HEK293T (cell line): ENCODE measurements at regions not wholly inside any gene's neighbourhood (a gene's known extent, or its start where the extent isn't known, plus 50 kb on each side); places are given as distances from the start of the nearest gene placed in this dataset.

ENCODE experiments used
- CTCF ChIA-PET: fragments of 350-600 bp; formaldehyde crosslinking; extraction: SDS; loops from one replicate; lab custom pipeline; 2021; ENCODE audit warnings: antibody characterized with exemption, inconsistent platforms; lab: Yijun Ruan, JAX
- POLR2A ChIA-PET: fragments of 350-600 bp; formaldehyde crosslinking; extraction: SDS; loops from one replicate; lab custom pipeline; 2020; ENCODE audit warnings: antibody characterized with exemption, inconsistent platforms; lab: Yijun Ruan, JAX
- DNase-seq: peaks from one replicate; pipeline ENCODE4 v3.0.0; 2012; ENCODE audit warnings: mixed read lengths; ENCODE audit errors: extremely low spot score
- ARNT ChIP-seq: fragments of 450-650 bp; IDR thresholded peaks from 2 replicates; pipeline ENCODE4 v1.6.1; 2017; ENCODE audit warnings: mild to moderate bottlenecking
- BHLHE40 ChIP-seq: fragments of 450-650 bp; IDR thresholded peaks from 2 replicates; pipeline ENCODE4 v1.6.1; 2016; ENCODE audit warnings: mild to moderate bottlenecking, moderate library complexity, borderline replicate concordance
- CTBP1 ChIP-seq: fragments of 450-650 bp; IDR thresholded peaks from 2 replicates; pipeline ENCODE4 v1.6.1; 2016; ENCODE audit warnings: borderline replicate concordance
- ELF4 ChIP-seq: fragments of 450-650 bp; IDR thresholded peaks from 2 replicates; pipeline ENCODE4 v1.6.1; 2017; ENCODE audit warnings: antibody characterized with exemption
- FOXA1 ChIP-seq: fragments of 450-650 bp; IDR thresholded peaks from 2 replicates; pipeline ENCODE4 v1.6.1; 2016; ENCODE audit warnings: mild to moderate bottlenecking
- FOXK2 ChIP-seq: fragments of 450-650 bp; IDR thresholded peaks from 2 replicates; pipeline ENCODE4 v1.6.1; 2016; ENCODE audit warnings: mild to moderate bottlenecking
- FOXM1 ChIP-seq: fragments of 450-650 bp; IDR thresholded peaks from 2 replicates; pipeline ENCODE4 v1.6.1; 2017; ENCODE audit warnings: mild to moderate bottlenecking, borderline replicate concordance
- HDGF ChIP-seq: fragments of 450-650 bp; IDR thresholded peaks from 2 replicates; pipeline ENCODE4 v1.6.1; 2017; ENCODE audit warnings: antibody characterized with exemption, borderline replicate concordance
- L3MBTL2 ChIP-seq: fragments of 450-650 bp; conservative IDR thresholded peaks from 2 replicates; pipeline ENCODE4 v1.6.1; 2016; ENCODE audit warnings: mild to moderate bottlenecking
- LEF1 ChIP-seq: fragments of 450-650 bp; IDR thresholded peaks from 2 replicates; pipeline ENCODE4 v1.6.1; 2017; ENCODE audit warnings: mild to moderate bottlenecking, borderline replicate concordance
- NFRKB ChIP-seq: fragments of 450-650 bp; IDR thresholded peaks from 2 replicates; pipeline ENCODE4 v1.6.1; 2016; ENCODE audit warnings: mild to moderate bottlenecking, moderate library complexity
- PKNOX1 ChIP-seq: fragments of 450-650 bp; IDR thresholded peaks from 2 replicates; pipeline ENCODE4 v1.6.1; 2016
- SP1 ChIP-seq: fragments of 450-650 bp; IDR thresholded peaks from 2 replicates; pipeline ENCODE4 v1.6.1; 2017
- SUZ12 ChIP-seq: fragments of 450-650 bp; IDR thresholded peaks from 2 replicates; pipeline ENCODE4 v1.6.1; 2016; ENCODE audit warnings: mild to moderate bottlenecking
- TARDBP ChIP-seq: fragments of 450-650 bp; IDR thresholded peaks from 2 replicates; pipeline ENCODE4 v1.6.1; 2016
- ZNF384 ChIP-seq: fragments of 450-650 bp; IDR thresholded peaks from 2 replicates; pipeline ENCODE4 v1.6.1; 2016

GRCh38 chr4:56757821-56758411 lies 63.6 kb downstream of the SPINK2 start:
- DNase-seq = no peak
- ChIA-PET CTCF (no interaction called here), POLR2A (no interaction called here)
- TF ChIP-seq ZNF384 (no peak), TARDBP (no peak), CTBP1 (no peak), ARNT (no peak), ELF4 (no peak), PKNOX1 (no peak), FOXM1 (no peak), LEF1 (no peak), NFRKB (no peak), L3MBTL2 (no peak), FOXK2 (no peak), SP1 (no peak), SUZ12 (no peak), HDGF (no peak), BHLHE40 (no peak)

- TF ChIP-seq TARDBP (no peak), PKNOX1 (no peak), FOXM1 (no peak), ARNT (no peak), CTBP1 (no peak), ELF4 (no peak), SP1 (no peak), SUZ12 (no peak), NFRKB (no peak), LEF1 (no peak), FOXA1 (no peak)
- ChIA-PET CTCF (no interaction called here), POLR2A (no interaction called here)
- no peak for DNase-seq
Observed at GRCh38 chr4:56757261-56757746, 64.2 kb downstream of the SPINK2 start.

- DNase-seq = no peak
- POLR2A ChIA-PET = no interaction called here
- TF ChIP-seq ELF4 (no peak), LEF1 (no peak), SP1 (no peak), FOXM1 (no peak), SUZ12 (no peak), ARNT (no peak), TARDBP (no peak), ZNF384 (no peak), CTBP1 (no peak), NFRKB (no peak)
- CTCF ChIA-PET = no interaction called here
Observed at GRCh38 chr4:56755901-56756300, 65.6 kb downstream of the SPINK2 start.

DNA sequence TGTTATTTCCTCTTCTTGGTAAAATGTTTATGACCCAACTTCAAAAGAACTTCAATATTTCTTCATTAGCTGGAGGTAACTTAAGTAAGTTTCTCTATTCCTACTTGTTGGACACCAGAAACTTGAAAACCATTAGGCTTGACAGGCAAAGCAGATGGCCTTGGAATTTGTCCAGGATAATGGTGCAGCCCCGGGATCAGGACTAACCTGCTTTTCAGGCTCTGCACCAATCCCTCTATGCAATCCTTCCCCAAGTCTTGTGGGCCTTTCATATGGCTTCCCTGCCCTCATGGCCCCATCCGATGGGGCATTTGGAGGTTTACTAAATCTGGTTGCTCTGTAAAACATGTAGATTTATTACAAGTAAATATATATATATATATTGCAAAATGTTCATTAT lies 68.5 kb downstream of the SPINK2 start:
- ChIA-PET CTCF (no interaction called here), POLR2A (no interaction called here)
- no peak for TF ChIP-seq ARNT
- no peak for TF ChIP-seq NFRKB
- TF ChIP-seq SP1 = no peak
- TF ChIP-seq ZNF384 = no peak
- TF ChIP-seq SUZ12 = no peak
- no peak for TF ChIP-seq PKNOX1
- no peak for TF ChIP-seq FOXA1
- TF ChIP-seq FOXK2 = no peak
- no peak for TF ChIP-seq HDGF
- TF ChIP-seq L3MBTL2 = no peak
- no peak for TF ChIP-seq CTBP1
- no peak for TF ChIP-seq TARDBP
- TF ChIP-seq ELF4 = no peak
- TF ChIP-seq LEF1 = no peak
- TF ChIP-seq FOXM1 = no peak
- TF ChIP-seq BHLHE40 = no peak
- no peak for DNase-seq

DNA sequence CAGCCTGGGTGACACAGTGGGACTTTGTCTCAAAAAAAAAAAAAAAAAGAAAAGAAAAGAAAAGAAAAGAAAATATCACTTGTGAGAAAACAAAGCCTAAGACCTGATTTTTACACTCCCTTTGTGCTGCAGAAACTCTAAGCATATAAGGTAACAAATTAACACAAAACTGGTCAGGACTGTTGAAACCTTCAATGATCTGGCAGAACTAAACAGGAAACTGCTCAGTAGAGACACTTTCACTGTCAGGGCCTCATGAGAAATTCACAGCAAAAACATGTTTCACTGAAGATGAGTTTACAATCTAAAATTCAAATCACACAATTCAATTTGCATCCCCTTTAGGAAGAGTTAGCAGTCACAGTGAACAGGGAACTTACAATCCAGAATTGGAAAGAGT lies 69.1 kb upstream of the HOPX start:
- POLR2A ChIA-PET = no interaction called here
- CTCF ChIA-PET = interaction anchor here (0.6 kb wide), 1 partner anchor 1422 kb away, joined by 3 read pairs; no protein-coding TSS in a partner anchor
- TF ChIP-seq LEF1 = no peak
- TF ChIP-seq ELF4 = no peak
- no peak for DNase-seq

GRCh38 chr4:56748271-56748670 lies 67.2 kb upstream of the HOPX start:
- POLR2A ChIA-PET = no interaction called here
- no peak for TF ChIP-seq TARDBP
- TF ChIP-seq HDGF = no peak
- no peak for TF ChIP-seq FOXM1
- no peak for TF ChIP-seq ELF4
- no peak for DNase-seq
- CTCF ChIA-PET = no interaction called here

GRCh38 chr4:56746639-56747038 lies 65.5 kb upstream of the HOPX start:
- POLR2A ChIA-PET = no interaction called here
- CTCF ChIA-PET = no interaction called here
- DNase-seq = no peak
- TF ChIP-seq CTBP1 (no peak), SP1 (no peak), ELF4 (no peak), FOXM1 (no peak), NFRKB (no peak), L3MBTL2 (no peak), HDGF (no peak), ZNF384 (no peak), TARDBP (no peak), LEF1 (no peak), FOXK2 (no peak), ARNT (no peak), BHLHE40 (no peak), FOXA1 (no peak), SUZ12 (no peak), PKNOX1 (no peak)
